ENCODE measurements at regions not wholly inside any gene's neighbourhood (a gene's known extent, or its start where the extent isn't known, plus 50 kb on each side); places are given as distances from the start of the nearest gene placed in this dataset.
"Not testable (repeated sequence)": the region's sequence is repeated elsewhere in the genome, so short reads cannot be mapped to it uniquely, and the experiment has no call there.

- Histone ChIP-seq H3K9ac (ENCODE audit: low read depth, low read length) (no peak overlapping the region), H3K9me3 (ENCODE audit: insufficient read depth, low read depth, low read length) (no peaks in the 10 kb centered on the region), H3K4me3 (ENCODE audit: low read length) (no peak overlapping the region), H3K4me1 (ENCODE audit: insufficient read depth, low read length) (no peaks in the 10 kb centered on the region), H3K36me3 (ENCODE audit: insufficient read depth, low read length) (no peaks in the 10 kb centered on the region), H3K27ac (ENCODE audit: low read depth, low read length) (no peak overlapping the region), H3K27me3 (ENCODE audit: insufficient read depth, low read length) (no peaks in the 10 kb centered on the region)
- no CpG with 5 or more reads among the region's 3 CpGs for WGBS
These were observed 160.8 kb upstream of the STK26 start for GRCh38 chrX:131862321-131862720.

- Histone ChIP-seq H3K36me3 (ENCODE audit: insufficient read depth, low read length) (no peaks in the 10 kb centered on the region), H3K9me3 (ENCODE audit: insufficient read depth, low read depth, low read length) (no peaks in the 10 kb centered on the region), H3K4me3 (ENCODE audit: low read length) (no peak overlapping the region), H3K27ac (ENCODE audit: low read depth, low read length) (no peak overlapping the region), H3K9ac (ENCODE audit: low read depth, low read length) (no peak overlapping the region), H3K27me3 (ENCODE audit: insufficient read depth, low read length) (no peaks in the 10 kb centered on the region), H3K4me1 (ENCODE audit: insufficient read depth, low read length) (peaks cover 3% of the 10 kb centered on the region; the same call in 1 of the 2 replicates)
These were observed 153.9 kb upstream of the STK26 start for GRCh38 chrX:131869182-131869581.

- no peak overlapping the region for H3K9ac ChIP-seq (ENCODE audit: low read depth, low read length)
- WGBS: 44% methylated on average over 2 of the region's 3 CpGs
- no peaks in the 10 kb centered on the region for H3K27me3 ChIP-seq (ENCODE audit: insufficient read depth, low read length)
- peaks cover 5% of the 10 kb centered on the region; the same call in 1 of the 2 replicates for H3K4me1 ChIP-seq (ENCODE audit: insufficient read depth, low read length)
- no peaks in the 10 kb centered on the region for H3K36me3 ChIP-seq (ENCODE audit: insufficient read depth, low read length)
- H3K27ac ChIP-seq (ENCODE audit: low read depth, low read length): no peak overlapping the region
- H3K4me3 ChIP-seq (ENCODE audit: low read length): no peak overlapping the region
- no peaks in the 10 kb centered on the region for H3K9me3 ChIP-seq (ENCODE audit: insufficient read depth, low read depth, low read length)
These were observed 148.8 kb upstream of the STK26 start for GRCh38 chrX:131874300-131874699.

GRCh38 chrX:131875827-131876226 is 147.3 kb upstream of the STK26 start:
- H3K27me3 ChIP-seq (ENCODE audit: insufficient read depth, low read length); H3K27ac ChIP-seq (ENCODE audit: low read depth, low read length); H3K36me3 ChIP-seq (ENCODE audit: insufficient read depth, low read length); H3K9me3 ChIP-seq (ENCODE audit: insufficient read depth, low read depth, low read length); H3K9ac ChIP-seq (ENCODE audit: low read depth, low read length); H3K4me1 ChIP-seq (ENCODE audit: insufficient read depth, low read length); H3K4me3 ChIP-seq (ENCODE audit: low read length): not testable (repeated sequence)
- no CpG with 5 or more reads among the region's 1 CpG for WGBS

- H3K27ac ChIP-seq (ENCODE audit: low read depth, low read length): no peak overlapping the region
- no peaks in the 10 kb centered on the region for H3K9me3 ChIP-seq (ENCODE audit: insufficient read depth, low read depth, low read length)
- WGBS: 96% methylated on average over 4 of the region's 5 CpGs
- no peaks in the 10 kb centered on the region for H3K36me3 ChIP-seq (ENCODE audit: insufficient read depth, low read length)
- no peak overlapping the region for H3K9ac ChIP-seq (ENCODE audit: low read depth, low read length)
- H3K4me1 ChIP-seq (ENCODE audit: insufficient read depth, low read length): no peaks in the 10 kb centered on the region
- H3K27me3 ChIP-seq (ENCODE audit: insufficient read depth, low read length): no peaks in the 10 kb centered on the region
- no peak overlapping the region for H3K4me3 ChIP-seq (ENCODE audit: low read length)
These were observed 141.9 kb upstream of the STK26 start for GRCh38 chrX:131881194-131881593.

GRCh38 chrX:131885042-131885441 is 138.1 kb upstream of the STK26 start:
- no CpG with 5 or more reads among the region's 1 CpG for WGBS
- not testable (repeated sequence) for H3K36me3 ChIP-seq (ENCODE audit: insufficient read depth, low read length); H3K9ac ChIP-seq (ENCODE audit: low read depth, low read length); H3K4me3 ChIP-seq (ENCODE audit: low read length); H3K27me3 ChIP-seq (ENCODE audit: insufficient read depth, low read length); H3K4me1 ChIP-seq (ENCODE audit: insufficient read depth, low read length); H3K9me3 ChIP-seq (ENCODE audit: insufficient read depth, low read depth, low read length); H3K27ac ChIP-seq (ENCODE audit: low read depth, low read length)

- 96% methylated on average over 3 of the region's 3 CpGs for WGBS
- not testable (repeated sequence) for H3K9me3 ChIP-seq (ENCODE audit: insufficient read depth, low read depth, low read length); H3K4me3 ChIP-seq (ENCODE audit: low read length); H3K27me3 ChIP-seq (ENCODE audit: insufficient read depth, low read length); H3K9ac ChIP-seq (ENCODE audit: low read depth, low read length); H3K36me3 ChIP-seq (ENCODE audit: insufficient read depth, low read length); H3K27ac ChIP-seq (ENCODE audit: low read depth, low read length); H3K4me1 ChIP-seq (ENCODE audit: insufficient read depth, low read length)
These were observed 129.2 kb upstream of the STK26 start for GRCh38 chrX:131893857-131894256.

GRCh38 chrX:131894995-131895394 is 128.1 kb upstream of the STK26 start:
- H3K4me1 ChIP-seq (ENCODE audit: insufficient read depth, low read length): no peaks in the 10 kb centered on the region
- WGBS: no CpG with 5 or more reads among the region's 1 CpG
- no peaks in the 10 kb centered on the region for H3K36me3 ChIP-seq (ENCODE audit: insufficient read depth, low read length)
- no peak overlapping the region for H3K4me3 ChIP-seq (ENCODE audit: low read length)
- no peaks in the 10 kb centered on the region for H3K27me3 ChIP-seq (ENCODE audit: insufficient read depth, low read length)
- no peaks in the 10 kb centered on the region for H3K9me3 ChIP-seq (ENCODE audit: insufficient read depth, low read depth, low read length)
- no peak overlapping the region for H3K9ac ChIP-seq (ENCODE audit: low read depth, low read length)
- no peak overlapping the region for H3K27ac ChIP-seq (ENCODE audit: low read depth, low read length)

- Histone ChIP-seq H3K27ac (ENCODE audit: low read depth, low read length) (no peak overlapping the region), H3K27me3 (ENCODE audit: insufficient read depth, low read length) (no peaks in the 10 kb centered on the region), H3K36me3 (ENCODE audit: insufficient read depth, low read length) (no peaks in the 10 kb centered on the region), H3K9ac (ENCODE audit: low read depth, low read length) (no peak overlapping the region), H3K9me3 (ENCODE audit: insufficient read depth, low read depth, low read length) (no peaks in the 10 kb centered on the region), H3K4me1 (ENCODE audit: insufficient read depth, low read length) (no peaks in the 10 kb centered on the region), H3K4me3 (ENCODE audit: low read length) (no peak overlapping the region)
- WGBS: 94% methylated on average over 2 of the region's 3 CpGs
These were observed 127.3 kb upstream of the STK26 start for GRCh38 chrX:131895807-131896206.

GRCh38 chrX:131901546-131901945 is 121.6 kb upstream of the STK26 start:
- WGBS: 82% methylated on average over 1 of the region's 1 CpG
- no peak overlapping the region for H3K9ac ChIP-seq (ENCODE audit: low read depth, low read length)
- H3K4me1 ChIP-seq (ENCODE audit: insufficient read depth, low read length): no peaks in the 10 kb centered on the region
- H3K9me3 ChIP-seq (ENCODE audit: insufficient read depth, low read depth, low read length): no peaks in the 10 kb centered on the region
- H3K36me3 ChIP-seq (ENCODE audit: insufficient read depth, low read length): no peaks in the 10 kb centered on the region
- H3K27ac ChIP-seq (ENCODE audit: low read depth, low read length): no peak overlapping the region
- no peaks in the 10 kb centered on the region for H3K27me3 ChIP-seq (ENCODE audit: insufficient read depth, low read length)
- no peak overlapping the region for H3K4me3 ChIP-seq (ENCODE audit: low read length)

GRCh38 chrX:131907488-131908314 is 115.4 kb upstream of the STK26 start:
- no peaks in the 10 kb centered on the region for H3K4me1 ChIP-seq (ENCODE audit: insufficient read depth, low read length)
- no peak overlapping the region for H3K4me3 ChIP-seq (ENCODE audit: low read length)
- H3K9ac ChIP-seq (ENCODE audit: low read depth, low read length): no peak overlapping the region
- H3K27me3 ChIP-seq (ENCODE audit: insufficient read depth, low read length): no peaks in the 10 kb centered on the region
- no peak overlapping the region for H3K27ac ChIP-seq (ENCODE audit: low read depth, low read length)
- no peaks in the 10 kb centered on the region for H3K9me3 ChIP-seq (ENCODE audit: insufficient read depth, low read depth, low read length)
- no peaks in the 10 kb centered on the region for H3K36me3 ChIP-seq (ENCODE audit: insufficient read depth, low read length)
- WGBS: 91% methylated on average over 31 of the region's 31 CpGs

GRCh38 chrX:131910586-131910985 is 112.5 kb upstream of the STK26 start:
- no peaks in the 10 kb centered on the region for H3K27me3 ChIP-seq (ENCODE audit: insufficient read depth, low read length)
- no peaks in the 10 kb centered on the region for H3K36me3 ChIP-seq (ENCODE audit: insufficient read depth, low read length)
- 91% methylated on average over 1 of the region's 1 CpG for WGBS
- H3K27ac ChIP-seq (ENCODE audit: low read depth, low read length): no peak overlapping the region
- H3K4me3 ChIP-seq (ENCODE audit: low read length): no peak overlapping the region
- H3K9me3 ChIP-seq (ENCODE audit: insufficient read depth, low read depth, low read length): no peaks in the 10 kb centered on the region
- H3K4me1 ChIP-seq (ENCODE audit: insufficient read depth, low read length): no peaks in the 10 kb centered on the region
- no peak overlapping the region for H3K9ac ChIP-seq (ENCODE audit: low read depth, low read length)
